ENCODE measurements at regions not wholly inside any gene's neighbourhood (a gene's known extent, or its start where the extent isn't known, plus 50 kb on each side); places are given as distances from the start of the nearest gene placed in this dataset.

- H3K27ac ChIP-seq: no peak overlapping the region
- no peaks in the 10 kb centered on the region for H3F3A ChIP-seq (ENCODE audit: insufficient read depth)
- no peak overlapping the region for H3K4me3 ChIP-seq
- in situ Hi-C loops (cut with MboI): no loop called here
- 28 to 36% methylated on average over 7 of the region's 7 CpGs for WGBS, 2 experiments (ENCODE audit: low coverage in 1 of 2, low lambda C conversion rate in 2 of 2, missing lambda C conversion rate in 2 of 2)
- DNase-seq: no peak
- no peaks in the 10 kb centered on the region for H3K36me3 ChIP-seq (ENCODE audit: low read depth)
- no peaks in the 10 kb centered on the region for H3K4me1 ChIP-seq (ENCODE audit: insufficient read depth)
- H3K27me3 ChIP-seq (replicated peaks; ENCODE audit: insufficient read depth): no peaks in the 10 kb centered on the region
- TF ChIP-seq EZH2phosphoT487 (IDR thresholded peaks at IDR 0.05; ENCODE audit: insufficient read depth, low read depth): no peak
- no peak for TF ChIP-seq EZH2 (IDR thresholded peaks at IDR 0.05; ENCODE audit: insufficient read depth, poor library complexity, severe bottlenecking)
- H3K9me3 ChIP-seq (ENCODE audit: low read depth): no peaks in the 10 kb centered on the region
- H3K4me2 ChIP-seq (ENCODE audit: unreplicated experiment): no peak overlapping the region
- no peak overlapping the region for H2AFZ ChIP-seq
- H3K79me2 ChIP-seq (ENCODE audit: insufficient read depth): no peaks in the 10 kb centered on the region
- H3K9me2 ChIP-seq (ENCODE audit: insufficient read depth): no peaks in the 10 kb centered on the region
- H4K20me1 ChIP-seq (ENCODE audit: insufficient read depth): no peaks in the 10 kb centered on the region
- no peak overlapping the region for H3K9ac ChIP-seq
Observed at GRCh38 chr4:130349745-130350144, 1253.8 kb downstream of the C4orf33 start.

GRCh38 chr4:130356873-130357272 is 1260.9 kb downstream of the C4orf33 start:
- H3K27me3 ChIP-seq (replicated peaks; ENCODE audit: insufficient read depth): no peaks in the 10 kb centered on the region
- 0 to 5% methylated on average over 1 of the region's 1 CpG for WGBS, 2 experiments (ENCODE audit: low coverage in 1 of 2, low lambda C conversion rate in 2 of 2, missing lambda C conversion rate in 2 of 2)
- no peaks in the 10 kb centered on the region for H3K9me2 ChIP-seq (ENCODE audit: insufficient read depth)
- H3K4me1 ChIP-seq (ENCODE audit: insufficient read depth): no peaks in the 10 kb centered on the region
- no peak overlapping the region for H3K4me2 ChIP-seq (ENCODE audit: unreplicated experiment)
- TF ChIP-seq EZH2phosphoT487 (IDR thresholded peaks at IDR 0.05; ENCODE audit: insufficient read depth, low read depth) (no peak), EZH2 (IDR thresholded peaks at IDR 0.05; ENCODE audit: insufficient read depth, poor library complexity, severe bottlenecking) (no peak)
- H3K4me3 ChIP-seq: no peak overlapping the region
- H3K9ac ChIP-seq: no peak overlapping the region
- no peaks in the 10 kb centered on the region for H4K20me1 ChIP-seq (ENCODE audit: insufficient read depth)
- no peak overlapping the region for H2AFZ ChIP-seq
- no peak overlapping the region for H3K27ac ChIP-seq
- H3K36me3 ChIP-seq (ENCODE audit: low read depth): no peaks in the 10 kb centered on the region
- in situ Hi-C loops (cut with MboI): no loop called here
- H3K9me3 ChIP-seq (ENCODE audit: low read depth): no peaks in the 10 kb centered on the region
- DNase-seq: no peak
- no peaks in the 10 kb centered on the region for H3K79me2 ChIP-seq (ENCODE audit: insufficient read depth)
- H3F3A ChIP-seq (ENCODE audit: insufficient read depth): no peaks in the 10 kb centered on the region

GRCh38 chr4:130359542-130359941 is 1263.6 kb downstream of the C4orf33 start:
- H3K9ac ChIP-seq: no peak overlapping the region
- H3K4me2 ChIP-seq (ENCODE audit: unreplicated experiment): no peak overlapping the region
- no peaks in the 10 kb centered on the region for H3F3A ChIP-seq (ENCODE audit: insufficient read depth)
- H3K79me2 ChIP-seq (ENCODE audit: insufficient read depth): no peaks in the 10 kb centered on the region
- no peak overlapping the region for H3K4me3 ChIP-seq
- H3K36me3 ChIP-seq (ENCODE audit: low read depth): no peaks in the 10 kb centered on the region
- no peaks in the 10 kb centered on the region for H3K4me1 ChIP-seq (ENCODE audit: insufficient read depth)
- no peaks in the 10 kb centered on the region for H3K9me3 ChIP-seq (ENCODE audit: low read depth)
- no peaks in the 10 kb centered on the region for H4K20me1 ChIP-seq (ENCODE audit: insufficient read depth)
- WGBS, 2 experiments (ENCODE audit: low coverage in 1 of 2, low lambda C conversion rate in 2 of 2, missing lambda C conversion rate in 2 of 2): 13 to 14% methylated on average over 2 of the region's 2 CpGs
- no peaks in the 10 kb centered on the region for H3K9me2 ChIP-seq (ENCODE audit: insufficient read depth)
- in situ Hi-C loops (cut with MboI): no loop called here
- no peak overlapping the region for H3K27ac ChIP-seq
- DNase-seq: peak; percentile 24
- TF ChIP-seq EZH2 (IDR thresholded peaks at IDR 0.05; ENCODE audit: insufficient read depth, poor library complexity, severe bottlenecking) (no peak), EZH2phosphoT487 (IDR thresholded peaks at IDR 0.05; ENCODE audit: insufficient read depth, low read depth) (no peak)
- no peaks in the 10 kb centered on the region for H3K27me3 ChIP-seq (replicated peaks; ENCODE audit: insufficient read depth)
- H2AFZ ChIP-seq: no peak overlapping the region

- 25 to 32% methylated on average over 5 of the region's 5 CpGs for WGBS, 2 experiments (ENCODE audit: low coverage in 1 of 2, low lambda C conversion rate in 2 of 2, missing lambda C conversion rate in 2 of 2)
- Histone ChIP-seq H4K20me1 (ENCODE audit: insufficient read depth) (no peaks in the 10 kb centered on the region), H3K9ac (no peak overlapping the region), H3K4me1 (ENCODE audit: insufficient read depth) (no peaks in the 10 kb centered on the region), H3K9me2 (ENCODE audit: insufficient read depth) (no peaks in the 10 kb centered on the region), H3K9me3 (ENCODE audit: low read depth) (no peaks in the 10 kb centered on the region), H3F3A (ENCODE audit: insufficient read depth) (no peaks in the 10 kb centered on the region), H3K36me3 (ENCODE audit: low read depth) (no peaks in the 10 kb centered on the region), H3K27me3 (replicated peaks; ENCODE audit: insufficient read depth) (no peaks in the 10 kb centered on the region), H3K79me2 (ENCODE audit: insufficient read depth) (no peaks in the 10 kb centered on the region), H3K4me3 (no peak overlapping the region), H3K27ac (no peak overlapping the region), H2AFZ (no peak overlapping the region), H3K4me2 (ENCODE audit: unreplicated experiment) (no peak overlapping the region)
- DNase-seq: no peak
- TF ChIP-seq EZH2phosphoT487 (IDR thresholded peaks at IDR 0.05; ENCODE audit: insufficient read depth, low read depth) (no peak), EZH2 (IDR thresholded peaks at IDR 0.05; ENCODE audit: insufficient read depth, poor library complexity, severe bottlenecking) (no peak)
- in situ Hi-C loops (cut with MboI): no loop called here
Observed at GRCh38 chr4:130361616-130362015, 1265.7 kb downstream of the C4orf33 start.

GRCh38 chr4:130368668-130369067 is 1272.7 kb downstream of the C4orf33 start:
- Histone ChIP-seq H3K4me2 (ENCODE audit: unreplicated experiment) (no peak overlapping the region), H2AFZ (no peak overlapping the region), H3K36me3 (ENCODE audit: low read depth) (no peaks in the 10 kb centered on the region), H4K20me1 (ENCODE audit: insufficient read depth) (no peaks in the 10 kb centered on the region), H3K9me2 (ENCODE audit: insufficient read depth) (no peaks in the 10 kb centered on the region), H3K4me1 (ENCODE audit: insufficient read depth) (no peaks in the 10 kb centered on the region), H3K9me3 (ENCODE audit: low read depth) (no peaks in the 10 kb centered on the region), H3K27ac (no peak overlapping the region), H3K27me3 (replicated peaks; ENCODE audit: insufficient read depth) (no peaks in the 10 kb centered on the region), H3K9ac (no peak overlapping the region), H3K4me3 (no peak overlapping the region), H3F3A (ENCODE audit: insufficient read depth) (no peaks in the 10 kb centered on the region), H3K79me2 (ENCODE audit: insufficient read depth) (no peaks in the 10 kb centered on the region)
- DNase-seq: no peak
- in situ Hi-C loops (cut with MboI): no loop called here
- TF ChIP-seq EZH2 (IDR thresholded peaks at IDR 0.05; ENCODE audit: insufficient read depth, poor library complexity, severe bottlenecking): no peak

Data from GM23248 (cell line).